A549 (cell line): ENCODE measurements at regions not wholly inside any gene's neighbourhood (a gene's known extent, or its start where the extent isn't known, plus 50 kb on each side); places are given as distances from the start of the nearest gene placed in this dataset.

ENCODE experiments used
- ATAC-seq, 2 experiments: fragments of 200-7000 bp in 1 of 2; fragments of >200 bp in 1 of 2; cut with Nextera tagmentation in 1 of 2; cut with Tn5 transposase in 1 of 2; 3 replicates each; pipeline versions ENCODE4 v1.8.0 to v1.9.1; 2018 to 2020; ENCODE audit warnings: mild to moderate bottlenecking in 1 of 2, moderate library complexity in 1 of 2
- CTCF ChIA-PET: fragments of 300-600 bp; sonication (Branson Sonifier 250); formaldehyde crosslinking; extraction: SDS; loops from one replicate; lab custom pipeline; 2021; ENCODE audit warnings: antibody characterized with exemption, inconsistent platforms; lab: Yijun Ruan, JAX
- POLR2A ChIA-PET: fragments of 350-600 bp; formaldehyde crosslinking; extraction: SDS; loops from one replicate; lab custom pipeline; 2021; ENCODE audit warnings: antibody characterized with exemption, inconsistent platforms; lab: Yijun Ruan, JAX
- DNase-seq, 2 experiments: peaks; one replicate each; pipeline versions ENCODE4 v3.0.0 to v3.0.0-alpha.2; 2011 to 2016; ENCODE audit warnings: low read depth in 1 of 2, low spot score in 1 of 2
- FAIRE-seq: peaks from 2 replicates; lab custom pipeline; 2011; peaks lifted over from hg19 to GRCh38; lab: Jason Lieb, UNC
- H3K27ac ChIP-seq, 2 experiments: fragments of >200 bp; sonication (Bioruptor Twin); formaldehyde crosslinking; 3 replicates each; pipeline ENCODE4 v1.5.1; 2016 to 2017
- H3K4me1 ChIP-seq: fragments of >200 bp; sonication (Bioruptor Twin); formaldehyde crosslinking; 3 replicates; pipeline ENCODE4 v1.6.1; 2016
- H3K4me2 ChIP-seq: fragments of >200 bp; sonication (Bioruptor Twin); formaldehyde crosslinking; 3 replicates; pipeline ENCODE4 v1.6.1; 2016
- H3K4me3 ChIP-seq: fragments of >200 bp; sonication (Bioruptor Twin); formaldehyde crosslinking; 3 replicates; pipeline ENCODE4 v1.5.1; 2016
- H3K9me3 ChIP-seq: fragments of >200 bp; sonication (Bioruptor Twin); formaldehyde crosslinking; 3 replicates; pipeline ENCODE4 v1.6.1; 2016
- CTCF ChIP-seq: fragments of >200 bp; sonication (Bioruptor Twin); formaldehyde crosslinking; IDR thresholded peaks from 3 replicates; pipeline ENCODE4 v1.5.1; 2016
- E2F6 ChIP-seq: IDR thresholded peaks from 2 replicates; pipeline ENCODE4 v1.6.1; 2012; ENCODE audit warnings: low read depth, borderline replicate concordance
- FOXS1 ChIP-seq: fragments of 250-450 bp; sonication (Bioruptor Pico); IDR thresholded peaks from 2 replicates; pipeline ENCODE4 v1.5.0; 2020; ENCODE audit warnings: mild to moderate bottlenecking, moderate library complexity
- HOXA7 ChIP-seq: fragments of 250-450 bp; sonication (Bioruptor Pico); IDR thresholded peaks from 2 replicates; pipeline ENCODE4 v1.5.0; 2020; ENCODE audit warnings: mild to moderate bottlenecking, moderate library complexity
- JUN ChIP-seq, 2 experiments: fragments of >200 bp; sonication (Bioruptor Twin); formaldehyde crosslinking; IDR thresholded peaks; 2 replicates in 1 of 2; 3 replicates in 1 of 2; pipeline ENCODE4 v1.6.1; 2016 to 2017
- JUNB ChIP-seq: fragments of >200 bp; sonication (Bioruptor Twin); formaldehyde crosslinking; IDR thresholded peaks from 2 replicates; pipeline ENCODE4 v1.6.1; 2016
- MAFK ChIP-seq: fragments of 450-650 bp; IDR thresholded peaks from 2 replicates; pipeline ENCODE4 v1.6.1; 2014; ENCODE audit not compliant: partially characterized antibody
- MAZ ChIP-seq: fragments of 150-350 bp; IDR thresholded peaks from 2 replicates; pipeline ENCODE4 v1.6.1; 2014; ENCODE audit warnings: antibody characterized with exemption, low read depth, low read length, borderline replicate concordance
- PHF8 ChIP-seq: fragments of 200-600 bp; sonication (generic); IDR thresholded peaks from 2 replicates; pipeline ENCODE4 v1.6.1; 2016; ENCODE audit warnings: low read depth, mild to moderate bottlenecking, antibody characterized with exemption, moderate library complexity, borderline replicate concordance
- POLR2AphosphoS2 ChIP-seq: conservative IDR thresholded peaks from 2 replicates; pipeline ENCODE4 v1.6.1; 2012; ENCODE audit warnings: low read length, improper control_type of control experiment, inconsistent platforms
- RAD21 ChIP-seq, 2 experiments: fragments of >200 bp in 1 of 2; sonication (Bioruptor Twin) in 1 of 2; formaldehyde crosslinking in 1 of 2; IDR thresholded peaks in 1 of 2; conservative IDR thresholded peaks in 1 of 2; 2 replicates in 1 of 2; 3 replicates in 1 of 2; pipeline ENCODE4 v1.6.1; 2012 to 2018; ENCODE audit warnings: inconsistent platforms in 1 of 2
- SMC3 ChIP-seq: fragments of >200 bp; sonication (Bioruptor Twin); formaldehyde crosslinking; IDR thresholded peaks from 3 replicates; pipeline ENCODE4 v1.6.1; 2018; ENCODE audit warnings: inconsistent platforms
- ZC3H11A ChIP-seq: fragments of 450-650 bp; IDR thresholded peaks from 2 replicates; pipeline ENCODE4 v1.6.1; 2014; ENCODE audit warnings: antibody characterized with exemption, mild to moderate bottlenecking
- ZNF302 ChIP-seq: fragments of 250-450 bp; sonication (Bioruptor Pico); IDR thresholded peaks from 2 replicates; pipeline ENCODE4 v1.9.0; 2021; ENCODE audit warnings: inconsistent platforms, mild to moderate bottlenecking, moderate library complexity
- WGBS: methylation state at CpG from one replicate; pipeline ENCODE4 v1.1.6; 2017; ENCODE audit errors: missing lambda C conversion rate; 5-methylcytosine and 5-hydroxymethylcytosine counted together
- TF ChIP-seq, protein P1 (sequence below): fragments of 150-350 bp; IDR thresholded peaks from 2 replicates; pipeline ENCODE4 v1.6.1; 2014; ENCODE audit warnings: low read depth, mild to moderate bottlenecking, low read length
- TF ChIP-seq, protein P2 (sequence below): fragments of 450-650 bp; IDR thresholded peaks from 2 replicates; pipeline ENCODE4 v1.6.1; 2014; ENCODE audit warnings: antibody characterized with exemption

GRCh38 chr17:33520426-33521330 is 227.6 kb upstream of the ASIC2 start:
- H3K4me3 ChIP-seq: no peak overlapping the region
- TF ChIP-seq ZC3H11A: no peak
- no peak for TF ChIP-seq FOXS1 (CRISPR knock-in tag)
- peak in 1 of 2 experiments; percentile 50; a peak in 3 of 5 replicates for TF ChIP-seq RAD21 (conservative IDR thresholded peaks at IDR 0.05 in 1 of 2, IDR thresholded peaks at IDR 0.05 in 1 of 2)
- TF ChIP-seq CTCF: peak; percentile 58
- TF ChIP-seq, protein P1, sequence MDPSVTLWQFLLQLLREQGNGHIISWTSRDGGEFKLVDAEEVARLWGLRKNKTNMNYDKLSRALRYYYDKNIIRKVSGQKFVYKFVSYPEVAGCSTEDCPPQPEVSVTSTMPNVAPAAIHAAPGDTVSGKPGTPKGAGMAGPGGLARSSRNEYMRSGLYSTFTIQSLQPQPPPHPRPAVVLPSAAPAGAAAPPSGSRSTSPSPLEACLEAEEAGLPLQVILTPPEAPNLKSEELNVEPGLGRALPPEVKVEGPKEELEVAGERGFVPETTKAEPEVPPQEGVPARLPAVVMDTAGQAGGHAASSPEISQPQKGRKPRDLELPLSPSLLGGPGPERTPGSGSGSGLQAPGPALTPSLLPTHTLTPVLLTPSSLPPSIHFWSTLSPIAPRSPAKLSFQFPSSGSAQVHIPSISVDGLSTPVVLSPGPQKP: no peak
- peak; percentile 62 for TF ChIP-seq SMC3
- no peak for FAIRE-seq
- ChIA-PET CTCF (interaction anchor here (0.5 to 4.1 kb wide), 32 partner anchors 8 to 497 kb away, joined by 3 to 27 read pairs (median 4); partner anchors contain the start of gene ASIC2), POLR2A (no interaction called here)
- H3K9me3 ChIP-seq: no peaks in the 10 kb centered on the region
- H3K4me2 ChIP-seq: no peak overlapping the region
- H3K4me1 ChIP-seq: no peaks in the 10 kb centered on the region
- 23% methylated on average over 13 of the region's 13 CpGs for WGBS
- DNase-seq: peak; percentile 46 to 61
- H3K27ac ChIP-seq: no peak overlapping the region
- peak; percentile 57 to 88; a peak in 3 of 6 replicates for ATAC-seq

DNA sequence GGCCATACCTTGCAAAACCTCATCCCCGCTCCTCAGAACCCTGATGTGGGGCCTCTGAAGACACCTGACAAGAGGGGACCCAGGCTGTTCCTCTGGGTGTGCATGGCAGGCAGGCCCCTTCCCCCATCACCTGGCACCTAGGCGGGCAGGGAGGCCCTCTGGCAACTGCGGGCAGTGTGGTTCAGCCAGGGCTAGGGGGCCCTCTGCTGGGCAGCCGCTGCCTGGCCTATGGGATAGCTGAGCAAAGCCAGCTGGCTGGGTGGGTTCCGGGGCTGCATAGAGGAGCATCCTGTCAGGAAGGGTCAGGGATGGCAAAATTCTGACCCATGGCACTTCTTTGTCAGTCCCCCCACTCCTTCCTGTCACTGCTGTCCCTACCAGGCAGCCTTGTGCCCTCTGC is 228.7 kb upstream of the ASIC2 start:
- Histone ChIP-seq H3K27ac (no peak overlapping the region), H3K4me3 (no peak overlapping the region), H3K4me1 (no peaks in the 10 kb centered on the region), H3K4me2 (no peak overlapping the region), H3K9me3 (peaks cover 5% of the 10 kb centered on the region)
- WGBS: 31% methylated on average over 5 of the region's 5 CpGs
- no peak for FAIRE-seq
- CTCF ChIA-PET: interaction anchor here (0.6 to 4.1 kb wide), 13 partner anchors 8 to 739 kb away, joined by 3 to 27 read pairs (median 3); no protein-coding TSS in a partner anchor
- POLR2A ChIA-PET: no interaction called here
- ATAC-seq: peak; percentile 77 to 86; a peak in 5 of 6 replicates
- DNase-seq: peak in 1 of 2 experiments; percentile 40
- TF ChIP-seq POLR2AphosphoS2 (no peak), CTCF (peak; percentile 38), JUN (IDR thresholded peaks at IDR 0.05) (no peak), MAFK (no peak), SMC3 (peak; percentile 34; the same call in 1 of the 3 replicates), E2F6 (no peak), RAD21 (conservative IDR thresholded peaks at IDR 0.05 in 1 of 2, IDR thresholded peaks at IDR 0.05 in 1 of 2) (peak; percentile 45 to 61)

DNA sequence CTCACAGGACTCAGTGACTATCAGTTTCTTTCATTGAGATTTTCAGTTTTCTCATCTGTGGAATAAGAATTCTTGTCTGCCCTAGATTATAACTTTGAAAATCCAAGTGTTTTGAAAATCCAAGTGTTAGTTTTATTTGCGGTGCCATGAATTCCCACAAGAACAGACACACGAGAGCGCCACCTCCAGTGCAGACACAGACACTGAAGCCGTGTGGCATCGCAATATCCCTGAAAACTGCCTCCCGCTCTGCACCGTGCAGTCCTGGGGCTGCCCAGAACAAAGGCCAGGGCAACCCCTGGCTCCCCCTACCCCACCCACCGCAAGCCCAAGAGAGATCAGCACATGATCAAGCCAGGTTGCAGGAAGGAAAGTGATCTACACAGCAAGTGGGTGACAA is 229.5 kb upstream of the ASIC2 start:
- CTCF ChIA-PET: interaction anchor here (0.8 to 1.8 kb wide), 7 partner anchors 10 to 740 kb away, joined by 3 to 8 read pairs (median 3); no protein-coding TSS in a partner anchor
- FAIRE-seq: no peak
- peak in 1 of 2 experiments; percentile 56; a peak in 2 of 6 replicates for ATAC-seq
- H3K4me3 ChIP-seq: no peak overlapping the region
- 37% methylated on average over 8 of the region's 8 CpGs for WGBS
- POLR2A ChIA-PET: no interaction called here
- H3K9me3 ChIP-seq: peaks cover 13% of the 10 kb centered on the region
- no peaks in the 10 kb centered on the region for H3K4me1 ChIP-seq
- H3K27ac ChIP-seq: no peak overlapping the region
- no peak for DNase-seq
- H3K4me2 ChIP-seq: no peak overlapping the region
- TF ChIP-seq FOXS1 (CRISPR knock-in tag): no peak
- TF ChIP-seq JUNB: no peak
- no peak for TF ChIP-seq HOXA7 (CRISPR knock-in tag)
- no peak for TF ChIP-seq ZNF302
- TF ChIP-seq RAD21 (conservative IDR thresholded peaks at IDR 0.05 in 1 of 2, IDR thresholded peaks at IDR 0.05 in 1 of 2): peak in 1 of 2 experiments; percentile 14; a peak in 1 of 5 replicates
- no peak for TF ChIP-seq MAZ
- TF ChIP-seq, protein P2, sequence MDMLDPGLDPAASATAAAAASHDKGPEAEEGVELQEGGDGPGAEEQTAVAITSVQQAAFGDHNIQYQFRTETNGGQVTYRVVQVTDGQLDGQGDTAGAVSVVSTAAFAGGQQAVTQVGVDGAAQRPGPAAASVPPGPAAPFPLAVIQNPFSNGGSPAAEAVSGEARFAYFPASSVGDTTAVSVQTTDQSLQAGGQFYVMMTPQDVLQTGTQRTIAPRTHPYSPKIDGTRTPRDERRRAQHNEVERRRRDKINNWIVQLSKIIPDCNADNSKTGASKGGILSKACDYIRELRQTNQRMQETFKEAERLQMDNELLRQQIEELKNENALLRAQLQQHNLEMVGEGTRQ: no peak
- TF ChIP-seq PHF8: no peak
